Ascending aorta (tissue), 2 donors: ENCODE measurements at regions not wholly inside any gene's neighbourhood (a gene's known extent, or its start where the extent isn't known, plus 50 kb on each side); places are given as distances from the start of the nearest gene placed in this dataset.

Source experiments
- DNase-seq, 2 donors: peaks; one replicate each; pipeline ENCODE4 v3.0.0-alpha.2; 2019; ENCODE audit warnings: low spot score in 2 of 2
- H3K27ac ChIP-seq, 2 donors: fragments of 200-600 bp; sonication (generic); one replicate each; pipeline ENCODE4 v1.5.1; 2016 to 2017; ENCODE audit warnings: mild to moderate bottlenecking in 1 of 2
- H3K27me3 ChIP-seq: fragments of 200-600 bp; sonication (generic); one replicate; pipeline ENCODE4 v1.5.1; 2017
- H3K36me3 ChIP-seq, 2 donors: fragments of 200-600 bp; sonication (generic); one replicate each; pipeline ENCODE4 v1.5.1; 2016
- H3K4me1 ChIP-seq, 2 donors: fragments of 200-600 bp; sonication (generic); one replicate each; pipeline ENCODE4 v1.5.1; 2016 to 2017; ENCODE audit warnings: mild to moderate bottlenecking in 1 of 2
- H3K4me3 ChIP-seq, 2 donors: fragments of 200-600 bp; sonication (generic); one replicate each; pipeline ENCODE4 v1.5.1; 2016 to 2017; ENCODE audit warnings: mild to moderate bottlenecking in 1 of 2
- H3K9me3 ChIP-seq, 2 donors: fragments of 200-600 bp; sonication (generic); one replicate each; pipeline ENCODE4 v1.5.1; 2016
- intact Hi-C: fragments of 100-400 bp; cut with DNase I; formaldehyde crosslinking; loops from one replicate; pipeline ENCODE4 v1.15.1; 2023
- TF ChIP-seq, protein P1 (sequence below), 3 experiments: fragments of 200-600 bp in 2 of 3; fragments of 450-650 bp in 1 of 3; sonication (generic) in 2 of 3; IDR thresholded peaks; one replicate each; pipeline ENCODE4 v1.5.1; 2016 to 2019; ENCODE audit warnings: antibody characterized with exemption in 3 of 3, mild to moderate bottlenecking in 1 of 3, moderate library complexity in 1 of 3

DNA sequence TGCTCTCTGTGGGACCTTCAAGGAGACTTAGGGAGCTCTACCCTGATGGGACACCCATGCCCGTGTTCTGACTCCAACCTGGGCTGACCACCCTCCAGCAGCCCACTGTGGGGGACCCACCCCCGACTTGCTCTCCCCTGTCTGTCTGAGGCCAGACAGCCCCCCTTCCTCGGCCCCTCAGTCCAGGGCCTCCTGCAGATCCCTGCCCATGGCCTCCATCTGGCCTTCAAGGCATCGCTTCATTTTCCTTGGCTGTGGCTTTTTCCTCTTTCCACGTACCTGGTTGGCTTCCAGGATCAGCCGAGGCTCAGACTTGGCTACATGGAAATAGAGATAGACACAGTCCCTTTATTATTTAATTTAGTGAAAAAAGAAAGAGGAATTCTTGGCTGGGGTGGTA, 290.0 kb downstream of the CYP26B1 start:
- TF ChIP-seq, protein P1, sequence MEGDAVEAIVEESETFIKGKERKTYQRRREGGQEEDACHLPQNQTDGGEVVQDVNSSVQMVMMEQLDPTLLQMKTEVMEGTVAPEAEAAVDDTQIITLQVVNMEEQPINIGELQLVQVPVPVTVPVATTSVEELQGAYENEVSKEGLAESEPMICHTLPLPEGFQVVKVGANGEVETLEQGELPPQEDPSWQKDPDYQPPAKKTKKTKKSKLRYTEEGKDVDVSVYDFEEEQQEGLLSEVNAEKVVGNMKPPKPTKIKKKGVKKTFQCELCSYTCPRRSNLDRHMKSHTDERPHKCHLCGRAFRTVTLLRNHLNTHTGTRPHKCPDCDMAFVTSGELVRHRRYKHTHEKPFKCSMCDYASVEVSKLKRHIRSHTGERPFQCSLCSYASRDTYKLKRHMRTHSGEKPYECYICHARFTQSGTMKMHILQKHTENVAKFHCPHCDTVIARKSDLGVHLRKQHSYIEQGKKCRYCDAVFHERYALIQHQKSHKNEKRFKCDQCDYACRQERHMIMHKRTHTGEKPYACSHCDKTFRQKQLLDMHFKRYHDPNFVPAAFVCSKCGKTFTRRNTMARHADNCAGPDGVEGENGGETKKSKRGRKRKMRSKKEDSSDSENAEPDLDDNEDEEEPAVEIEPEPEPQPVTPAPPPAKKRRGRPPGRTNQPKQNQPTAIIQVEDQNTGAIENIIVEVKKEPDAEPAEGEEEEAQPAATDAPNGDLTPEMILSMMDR (IDR thresholded peaks at IDR 0.05) = no peak
- DNase-seq = peak in 1 of 2 donors; percentile 47

GRCh38 chr2:71856773-71857525, 290.7 kb downstream of the CYP26B1 start:
- no peak overlapping the region for H3K4me3 ChIP-seq
- intact Hi-C loops = no loop called here
- TF ChIP-seq, protein P1 (IDR thresholded peaks at IDR 0.05) = no peak
- no peak overlapping the region for H3K27ac ChIP-seq
- no peaks in the 10 kb centered on the region for H3K27me3 ChIP-seq
- DNase-seq = peak in 1 of 2 donors; percentile 61
- H3K36me3 ChIP-seq = no peaks in the 10 kb centered on the region
- H3K9me3 ChIP-seq = no peaks in the 10 kb centered on the region
- peaks cover 12 to 20% of the 10 kb centered on the region in 2 donors for H3K4me1 ChIP-seq

More for the DNA sequence above, 290.0 kb downstream of the CYP26B1 start:
- intact Hi-C loops = no loop called here
- H3K36me3 ChIP-seq = no peaks in the 10 kb centered on the region
- no peaks in the 10 kb centered on the region for H3K9me3 ChIP-seq
- no peak overlapping the region for H3K4me3 ChIP-seq
- no peaks in the 10 kb centered on the region for H3K27me3 ChIP-seq
- H3K4me1 ChIP-seq = peaks cover 8 to 13% of the 10 kb centered on the region in 2 donors
- peak overlapping the region in 1 of 2 donors; percentile 61 for H3K27ac ChIP-seq

- Histone ChIP-seq H3K4me1 (peaks cover 30 to 49% of the 10 kb centered on the region in 2 donors), H3K27ac (no peak overlapping the region), H3K36me3 (no peaks in the 10 kb centered on the region), H3K9me3 (no peaks in the 10 kb centered on the region), H3K27me3 (no peaks in the 10 kb centered on the region), H3K4me3 (no peak overlapping the region)
- intact Hi-C loops = loop anchor here (5.0 kb wide), 2 partner anchors 242 to 1552 kb away; partner anchors contain the start of gene FAM136A
- DNase-seq = peak in 1 of 2 donors; percentile 55
- TF ChIP-seq, protein P1 (IDR thresholded peaks at IDR 0.05) = no peak
Observed at GRCh38 chr2:71853858-71854257, 293.8 kb downstream of the CYP26B1 start.

DNA sequence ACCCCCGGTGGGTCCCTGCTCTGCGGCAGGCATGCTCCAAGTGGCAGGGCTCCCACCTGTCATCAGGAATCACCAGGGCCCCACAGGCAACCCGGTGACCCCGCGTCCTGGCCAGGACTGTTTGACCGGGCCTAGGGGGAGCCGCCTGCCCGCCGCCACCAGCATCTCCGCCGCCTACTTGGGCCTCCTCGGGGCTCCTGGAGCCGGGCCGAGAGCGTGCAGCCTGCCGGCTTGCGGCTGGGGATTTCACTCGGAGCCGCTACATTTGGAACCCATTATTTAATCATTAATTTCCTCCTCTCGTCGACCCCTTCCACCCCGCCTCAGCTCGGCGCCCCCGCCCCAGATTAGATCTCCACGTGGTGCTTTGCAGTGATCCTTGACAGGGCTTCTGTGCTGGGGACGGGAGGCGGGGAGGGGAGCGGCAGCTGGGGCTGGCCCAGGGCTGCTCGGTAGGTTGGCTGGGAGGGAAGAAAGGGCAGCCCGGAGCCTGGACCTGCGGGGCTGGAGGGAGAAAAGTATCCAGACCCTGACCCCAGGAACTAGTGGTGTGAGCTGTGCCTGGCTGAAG, 295.4 kb downstream of the CYP26B1 start:
- H3K36me3 ChIP-seq = no peaks in the 10 kb centered on the region
- peak in 1 of 2 donors; percentile 66 for DNase-seq
- intact Hi-C loops = loop anchor here (5.0 kb wide), 2 partner anchors 240 to 1550 kb away; partner anchors contain the start of gene FAM136A
- H3K4me3 ChIP-seq = peak overlapping the region in 1 of 2 donors; percentile 18
- TF ChIP-seq, protein P1 (IDR thresholded peaks at IDR 0.05) = no peak
- H3K4me1 ChIP-seq = peaks cover 27 to 43% of the 10 kb centered on the region in 2 donors
- no peaks in the 10 kb centered on the region for H3K27me3 ChIP-seq
- H3K9me3 ChIP-seq = no peaks in the 10 kb centered on the region
- peak overlapping the region; percentile 87 to 91 for H3K27ac ChIP-seq

GRCh38 chr2:71851094-71851750, 296.4 kb downstream of the CYP26B1 start:
- peak overlapping the region; percentile 87 to 91 for H3K27ac ChIP-seq

More at GRCh38 chr2:71851094-71851750, 296.4 kb downstream of the CYP26B1 start:
- Histone ChIP-seq H3K27me3 (no peaks in the 10 kb centered on the region), H3K4me1 (peaks cover 27 to 47% of the 10 kb centered on the region in 2 donors), H3K4me3 (no peak overlapping the region), H3K36me3 (no peaks in the 10 kb centered on the region), H3K9me3 (no peaks in the 10 kb centered on the region)
- intact Hi-C loops = loop anchor here (2.0 to 5.0 kb wide), 3 partner anchors 30 to 1549 kb away; partner anchors contain the start of gene FAM136A
- DNase-seq = peak; percentile 31 to 70
- TF ChIP-seq, protein P1 (IDR thresholded peaks at IDR 0.05) = no peak
